Smooth muscle cell (in vitro differentiated cells): ENCODE measurements at regions not wholly inside any gene's neighbourhood (a gene's known extent, or its start where the extent isn't known, plus 50 kb on each side); places are given as distances from the start of the nearest gene placed in this dataset.

Source experiments
- DNase-seq: peaks from one replicate; lab custom pipeline; 2025; ENCODE audit not compliant: unreplicated experiment; lab: John Stamatoyannopoulos, UW
- H2AFZ ChIP-seq: fragments of 200-600 bp; sonication (generic); 2 replicates; pipeline ENCODE4 v1.6.0; 2016; ENCODE audit warnings: antibody characterized with exemption, low read depth, mild to moderate bottlenecking
- H3F3A ChIP-seq: fragments of 200-600 bp; sonication (generic); 2 replicates; pipeline ENCODE4 v1.6.0; 2017; ENCODE audit warnings: antibody characterized with exemption, low read depth
- H3K27ac ChIP-seq: fragments of 200-600 bp; sonication (generic); 2 replicates; pipeline ENCODE4 v1.5.1; 2016; ENCODE audit warnings: low read depth, mild to moderate bottlenecking
- H3K27me3 ChIP-seq: fragments of 200-600 bp; sonication (generic); 2 replicates; pipeline ENCODE4 v1.6.1; 2016; ENCODE audit warnings: low read depth, mild to moderate bottlenecking
- H3K36me3 ChIP-seq: fragments of 200-600 bp; sonication (generic); 2 replicates; pipeline ENCODE4 v1.5.1; 2016; ENCODE audit warnings: low read depth
- H3K4me1 ChIP-seq: fragments of 200-600 bp; sonication (generic); 2 replicates; pipeline ENCODE4 v1.5.1; 2016; ENCODE audit warnings: low read depth
- H3K4me2 ChIP-seq: fragments of 200-600 bp; sonication (generic); 2 replicates; pipeline ENCODE4 v1.6.0; 2016; ENCODE audit warnings: mild to moderate bottlenecking
- H3K4me3 ChIP-seq: fragments of 200-600 bp; sonication (generic); 2 replicates; pipeline ENCODE4 v1.5.1; 2016; ENCODE audit warnings: mild to moderate bottlenecking
- H3K79me2 ChIP-seq: fragments of 200-600 bp; sonication (generic); 2 replicates; pipeline ENCODE4 v1.6.0; 2016; ENCODE audit warnings: low read depth, mild to moderate bottlenecking
- H3K9ac ChIP-seq: fragments of 200-600 bp; sonication (generic); 2 replicates; pipeline ENCODE4 v1.6.0; 2016; ENCODE audit warnings: low read depth
- H3K9me3 ChIP-seq: fragments of 200-600 bp; sonication (generic); replicated peaks from 2 replicates; pipeline ENCODE4 v1.5.1; 2016; ENCODE audit warnings: low read depth
- H4K20me1 ChIP-seq: fragments of 200-600 bp; sonication (generic); 2 replicates; pipeline ENCODE4 v1.6.0; 2016; ENCODE audit warnings: low read depth
- WGBS: methylation state at CpG from one replicate; pipeline ENCODE4 v1.1.7; 2016; ENCODE audit warnings: low lambda C conversion rate; 5-methylcytosine and 5-hydroxymethylcytosine counted together
- TF ChIP-seq, protein P1 (sequence below): fragments of 200-600 bp; sonication (generic); IDR thresholded peaks from 2 replicates; pipeline ENCODE4 v1.5.1; 2017; ENCODE audit warnings: borderline replicate concordance, mild to moderate bottlenecking, antibody characterized with exemption; ENCODE audit not compliant: insufficient read depth, poor library complexity, severe bottlenecking

DNA sequence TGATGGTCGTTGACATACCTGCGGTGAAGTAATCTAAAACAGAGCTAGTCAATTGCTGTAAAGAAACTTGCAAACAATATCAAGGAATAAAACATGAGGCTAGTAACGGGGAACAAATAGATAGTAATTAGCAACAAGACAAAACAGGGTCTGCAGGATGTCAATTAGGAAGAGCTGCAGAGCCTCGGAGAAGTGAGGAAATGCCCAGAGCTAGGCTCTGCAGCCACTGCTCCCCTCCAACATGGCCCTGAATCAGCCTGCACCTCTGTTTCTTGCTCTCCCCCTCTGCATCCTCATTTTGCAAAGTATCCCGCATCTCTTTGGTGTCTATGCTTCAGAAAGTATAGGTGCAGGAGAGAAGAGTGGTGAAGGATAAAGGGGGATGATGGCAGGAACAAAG lies 507.4 kb upstream of the FAT3 start:
- no peak overlapping the region for H3K9ac ChIP-seq
- no peaks in the 10 kb centered on the region for H3K4me1 ChIP-seq
- no peaks in the 10 kb centered on the region for H3K36me3 ChIP-seq
- H4K20me1 ChIP-seq: no peaks in the 10 kb centered on the region
- H2AFZ ChIP-seq: no peak overlapping the region
- TF ChIP-seq, protein P1, sequence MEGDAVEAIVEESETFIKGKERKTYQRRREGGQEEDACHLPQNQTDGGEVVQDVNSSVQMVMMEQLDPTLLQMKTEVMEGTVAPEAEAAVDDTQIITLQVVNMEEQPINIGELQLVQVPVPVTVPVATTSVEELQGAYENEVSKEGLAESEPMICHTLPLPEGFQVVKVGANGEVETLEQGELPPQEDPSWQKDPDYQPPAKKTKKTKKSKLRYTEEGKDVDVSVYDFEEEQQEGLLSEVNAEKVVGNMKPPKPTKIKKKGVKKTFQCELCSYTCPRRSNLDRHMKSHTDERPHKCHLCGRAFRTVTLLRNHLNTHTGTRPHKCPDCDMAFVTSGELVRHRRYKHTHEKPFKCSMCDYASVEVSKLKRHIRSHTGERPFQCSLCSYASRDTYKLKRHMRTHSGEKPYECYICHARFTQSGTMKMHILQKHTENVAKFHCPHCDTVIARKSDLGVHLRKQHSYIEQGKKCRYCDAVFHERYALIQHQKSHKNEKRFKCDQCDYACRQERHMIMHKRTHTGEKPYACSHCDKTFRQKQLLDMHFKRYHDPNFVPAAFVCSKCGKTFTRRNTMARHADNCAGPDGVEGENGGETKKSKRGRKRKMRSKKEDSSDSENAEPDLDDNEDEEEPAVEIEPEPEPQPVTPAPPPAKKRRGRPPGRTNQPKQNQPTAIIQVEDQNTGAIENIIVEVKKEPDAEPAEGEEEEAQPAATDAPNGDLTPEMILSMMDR: no peak
- no peaks in the 10 kb centered on the region for H3K9me3 ChIP-seq
- H3K4me3 ChIP-seq: no peak overlapping the region
- H3F3A ChIP-seq: no peaks in the 10 kb centered on the region
- H3K4me2 ChIP-seq: no peak overlapping the region
- H3K27me3 ChIP-seq: no peaks in the 10 kb centered on the region
- 63% methylated on average over 5 of the region's 5 CpGs for WGBS
- no peaks in the 10 kb centered on the region for H3K79me2 ChIP-seq
- no peak for DNase-seq
- H3K27ac ChIP-seq: no peak overlapping the region

DNA sequence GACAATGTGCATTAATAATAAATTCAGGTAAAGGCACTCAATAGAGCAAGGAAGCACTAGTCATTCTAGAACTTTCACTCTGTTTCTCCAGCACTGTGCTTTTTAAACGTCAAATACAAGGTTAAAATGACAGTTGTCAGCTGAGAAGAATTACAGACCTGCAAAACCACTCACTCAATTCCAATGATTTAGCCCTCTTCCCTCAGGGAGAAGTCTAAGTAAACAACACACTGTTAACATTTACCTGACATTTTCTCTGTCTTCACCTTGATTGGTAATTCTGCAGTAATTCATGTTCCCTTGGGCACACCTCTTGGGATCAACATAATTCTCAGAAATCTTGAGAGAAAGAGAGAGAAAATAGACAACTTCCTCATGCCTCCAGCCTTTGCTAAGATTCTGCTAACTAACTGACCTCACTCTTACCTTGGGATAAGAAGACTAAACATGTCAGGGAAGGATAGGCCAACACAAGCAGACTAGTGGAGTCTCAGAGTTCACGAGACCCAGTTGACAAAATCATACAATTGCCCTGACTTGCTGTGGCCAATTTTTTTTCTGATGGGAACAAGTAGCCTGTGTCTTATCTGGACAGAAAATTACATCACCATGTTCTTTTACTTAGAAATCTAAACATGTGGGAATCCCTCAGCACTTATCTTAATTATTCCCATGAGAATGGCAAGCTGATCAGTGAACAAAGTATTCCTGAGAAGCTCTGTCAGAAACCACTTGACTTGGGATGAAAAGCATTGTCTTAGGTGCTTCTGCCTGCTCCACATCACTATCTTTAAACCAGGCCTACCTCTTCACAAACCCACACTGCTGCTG lies 516.8 kb upstream of the FAT3 start:
- H3K27me3 ChIP-seq: no peaks in the 10 kb centered on the region
- no peak overlapping the region for H3K9ac ChIP-seq
- WGBS: 41% methylated on average over 2 of the region's 2 CpGs
- no peaks in the 10 kb centered on the region for H3K4me1 ChIP-seq
- no peak overlapping the region for H3K27ac ChIP-seq
- no peak for DNase-seq
- H3F3A ChIP-seq: no peaks in the 10 kb centered on the region
- no peaks in the 10 kb centered on the region for H4K20me1 ChIP-seq
- H3K79me2 ChIP-seq: no peaks in the 10 kb centered on the region
- TF ChIP-seq, protein P1: no peak
- no peak overlapping the region for H2AFZ ChIP-seq
- no peaks in the 10 kb centered on the region for H3K9me3 ChIP-seq
- H3K4me3 ChIP-seq: no peak overlapping the region
- H3K4me2 ChIP-seq: peak overlapping the region; percentile 9
- H3K36me3 ChIP-seq: no peaks in the 10 kb centered on the region

DNA sequence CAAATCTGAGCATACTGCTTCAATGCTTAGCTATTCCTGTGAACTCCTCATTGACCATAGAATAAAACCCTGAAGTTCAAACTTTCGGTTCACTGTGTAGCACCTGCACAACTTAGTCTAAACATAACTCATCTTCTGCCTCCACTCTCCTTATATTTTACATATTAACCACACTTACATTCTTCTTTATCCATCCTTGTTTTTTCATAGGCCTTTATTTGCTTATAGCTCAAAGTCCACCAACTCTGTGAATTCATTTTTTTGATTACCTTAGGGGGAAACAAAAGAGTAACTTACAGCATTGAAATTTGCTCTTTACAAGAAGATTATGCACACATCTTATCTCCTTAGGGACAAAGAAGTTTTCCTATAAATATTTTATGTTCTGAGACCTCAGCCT lies 521.6 kb upstream of the FAT3 start:
- Histone ChIP-seq H3K9ac (no peak overlapping the region), H3K27me3 (no peaks in the 10 kb centered on the region), H4K20me1 (no peaks in the 10 kb centered on the region), H3K4me3 (no peak overlapping the region), H3K4me2 (no peak overlapping the region), H3K27ac (no peak overlapping the region), H3K4me1 (no peaks in the 10 kb centered on the region), H3K9me3 (no peaks in the 10 kb centered on the region), H3F3A (no peaks in the 10 kb centered on the region), H2AFZ (no peak overlapping the region), H3K36me3 (no peaks in the 10 kb centered on the region), H3K79me2 (no peaks in the 10 kb centered on the region)
- TF ChIP-seq, protein P1: no peak
- no peak for DNase-seq
- WGBS: 96% methylated on average over 1 of the region's 1 CpG

DNA sequence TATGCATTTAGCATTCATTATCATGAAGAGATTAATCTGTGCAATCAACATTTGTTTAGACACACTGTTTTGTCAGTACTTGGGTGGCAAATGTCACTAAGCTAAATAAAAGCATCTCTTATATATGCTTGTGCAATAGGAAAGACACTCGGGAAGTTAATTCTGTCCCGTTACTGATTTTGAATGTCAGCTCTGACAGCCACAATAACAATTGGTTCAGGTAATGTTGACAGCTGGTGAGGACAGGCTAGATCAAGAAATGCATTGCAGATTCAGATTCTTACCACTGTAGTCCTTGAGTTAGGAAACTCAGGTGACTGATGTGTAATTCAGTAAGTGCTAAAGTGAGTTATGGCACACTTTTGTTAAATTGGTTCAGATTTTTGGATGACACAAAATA lies 523.8 kb upstream of the FAT3 start:
- Histone ChIP-seq H3K9ac (no peak overlapping the region), H3K27me3 (no peaks in the 10 kb centered on the region), H3K4me3 (no peak overlapping the region), H3K4me2 (no peak overlapping the region), H2AFZ (no peak overlapping the region), H4K20me1 (no peaks in the 10 kb centered on the region), H3K9me3 (no peaks in the 10 kb centered on the region), H3K4me1 (no peaks in the 10 kb centered on the region), H3K79me2 (no peaks in the 10 kb centered on the region), H3F3A (no peaks in the 10 kb centered on the region), H3K27ac (no peak overlapping the region), H3K36me3 (no peaks in the 10 kb centered on the region)
- DNase-seq: no peak
- TF ChIP-seq, protein P1: no peak
- WGBS: 81% methylated on average over 2 of the region's 2 CpGs
